GM12878 (cell line): ENCODE measurements at regions not wholly inside any gene's neighbourhood (a gene's known extent, or its start where the extent isn't known, plus 50 kb on each side); places are given as distances from the start of the nearest gene placed in this dataset.

Source experiments
- ATAC-seq: fragments of 200-7000 bp; cut with Tn5 transposase; 3 replicates; pipeline ENCODE4 v1.9.1; 2020; ENCODE audit warnings: mild to moderate bottlenecking, moderate library complexity
- BruUV-seq: library from RNA; stranded (reverse); fragments of 400-500 nt; replicated peaks from 2 replicates; lab custom pipeline; 2021; lab: Mats Ljungman, UMichigan
- CTCF ChIA-PET: fragments of 300-600 bp; sonication (Branson Sonifier 250); formaldehyde crosslinking; extraction: SDS; loops from one replicate; lab custom pipeline; 2021; ENCODE audit warnings: inconsistent platforms; lab: Yijun Ruan, JAX
- POLR2A ChIA-PET: fragments of 350-600 bp; formaldehyde crosslinking; extraction: SDS; loops from one replicate; lab custom pipeline; 2021; ENCODE audit warnings: inconsistent platforms; lab: Charles Lee
- RAD21 ChIA-PET: fragments of 300-600 bp; sonication (Branson Sonifier 250); formaldehyde crosslinking; loops from one replicate; lab custom pipeline; 2023; ENCODE audit warnings: antibody characterized with exemption; ENCODE audit not compliant: unreplicated experiment; lab: Charles Lee
- SMC1A ChIA-PET: fragments of 300-600 bp; sonication (Branson Sonifier 250); formaldehyde crosslinking; loops from one replicate; lab custom pipeline; 2023; ENCODE audit not compliant: unreplicated experiment, uncharacterized antibody; lab: Charles Lee
- DNase-seq: peaks from one replicate; pipeline ENCODE4 v3.0.0-alpha.2; 2011; ENCODE audit warnings: low read depth, low spot score
- FAIRE-seq: peaks from 3 replicates; lab custom pipeline; 2011; peaks lifted over from hg19 to GRCh38; lab: Jason Lieb, UNC
- H2AFZ ChIP-seq: 2 replicates; pipeline ENCODE4 v1.6.0; 2011; ENCODE audit warnings: low read depth, low read length, control low read depth; ENCODE audit not compliant: control insufficient read depth
- H3K27ac ChIP-seq: 2 replicates; pipeline ENCODE4 v1.5.1; 2011; ENCODE audit warnings: control low read depth; ENCODE audit not compliant: control insufficient read depth, insufficient read depth
- H3K27me3 ChIP-seq, 2 experiments: replicated peaks in 1 of 2; 2 replicates each; pipeline versions ENCODE4 v1.6.0 to v1.6.1; 2011; ENCODE audit warnings: low read length in 1 of 2; ENCODE audit not compliant: control insufficient read depth in 2 of 2, insufficient read depth in 2 of 2
- H3K36me3 ChIP-seq, 2 experiments: 2 replicates each; pipeline ENCODE4 v1.5.1; 2011; ENCODE audit warnings: low read length in 1 of 2; ENCODE audit not compliant: control insufficient read depth in 2 of 2, insufficient read depth in 2 of 2
- H3K4me1 ChIP-seq: 2 replicates; pipeline ENCODE4 v1.6.1; 2011; ENCODE audit warnings: mild to moderate bottlenecking, low read length, moderate library complexity, mixed read lengths; ENCODE audit not compliant: control insufficient read depth, insufficient read depth
- H3K4me2 ChIP-seq: 2 replicates; pipeline ENCODE4 v1.6.0; 2011; ENCODE audit warnings: control low read depth; ENCODE audit not compliant: control insufficient read depth, insufficient read depth
- H3K4me3 ChIP-seq: fragments of 200-600 bp; sonication (generic); 2 replicates; pipeline ENCODE4 v1.5.1; 2016
- H3K79me2 ChIP-seq: 2 replicates; pipeline ENCODE4 v1.6.0; 2011; ENCODE audit warnings: low read length; ENCODE audit not compliant: control insufficient read depth, insufficient read depth
- H3K9ac ChIP-seq: 2 replicates; pipeline ENCODE4 v1.8.0; 2011; ENCODE audit warnings: low read length, control low read depth, mixed read lengths; ENCODE audit not compliant: control insufficient read depth, insufficient read depth
- H3K9me3 ChIP-seq: replicated peaks from 3 replicates; pipeline ENCODE4 v1.5.1; 2011; ENCODE audit warnings: mild to moderate bottlenecking, low read length; ENCODE audit not compliant: control insufficient read depth, insufficient read depth
- H4K20me1 ChIP-seq: 2 replicates; pipeline ENCODE4 v1.6.0; 2011; ENCODE audit not compliant: control insufficient read depth, insufficient read depth
- CREB1 ChIP-seq: IDR thresholded peaks from 2 replicates; pipeline ENCODE4 v1.6.1; 2012; ENCODE audit warnings: low read depth, mild to moderate bottlenecking, inconsistent platforms
- ETV6 ChIP-seq, 2 experiments: fragments of 450-650 bp in 1 of 2; IDR thresholded peaks in 1 of 2; conservative IDR thresholded peaks in 1 of 2; 2 replicates each; pipeline ENCODE4 v1.6.1; 2014; ENCODE audit warnings: antibody characterized with exemption in 1 of 2, borderline replicate concordance in 1 of 2, low read depth in 1 of 2, mild to moderate bottlenecking in 1 of 2, moderate library complexity in 1 of 2
- GATAD2B ChIP-seq: fragments of 450-650 bp; conservative IDR thresholded peaks from 2 replicates; pipeline ENCODE4 v1.6.1; 2017; ENCODE audit warnings: low read depth, mild to moderate bottlenecking, moderate library complexity
- IKZF1 ChIP-seq: fragments of 450-650 bp; conservative IDR thresholded peaks from 2 replicates; pipeline ENCODE4 v1.6.1; 2017; ENCODE audit warnings: antibody characterized with exemption, mild to moderate bottlenecking
- IKZF2 ChIP-seq, 2 experiments: fragments of 450-650 bp; IDR thresholded peaks; 2 replicates each; pipeline ENCODE4 v1.6.1; 2017; ENCODE audit warnings: mild to moderate bottlenecking in 2 of 2, moderate library complexity in 2 of 2
- KLF5 ChIP-seq: fragments of 450-650 bp; IDR thresholded peaks from 2 replicates; pipeline ENCODE4 v1.6.1; 2014; ENCODE audit warnings: mild to moderate bottlenecking; ENCODE audit not compliant: partially characterized antibody
- MEF2B ChIP-seq: fragments of 450-650 bp; IDR thresholded peaks from 2 replicates; pipeline ENCODE4 v1.6.1; 2018; ENCODE audit warnings: mild to moderate bottlenecking, moderate library complexity; ENCODE audit not compliant: partially characterized antibody, poor library complexity, severe bottlenecking
- NFYA ChIP-seq: IDR thresholded peaks from 2 replicates; pipeline ENCODE4 v1.6.1; 2011; ENCODE audit warnings: low read depth, mild to moderate bottlenecking, low read length, improper control_type of control experiment, borderline replicate concordance
- NR2C1 ChIP-seq: fragments of 450-650 bp; IDR thresholded peaks from 2 replicates; pipeline ENCODE4 v1.6.1; 2017; ENCODE audit warnings: antibody characterized with exemption, mild to moderate bottlenecking, moderate library complexity
- NR2F1 ChIP-seq: fragments of 450-650 bp; conservative IDR thresholded peaks from 2 replicates; pipeline ENCODE4 v1.6.1; 2017; ENCODE audit warnings: mild to moderate bottlenecking
- PAX5 ChIP-seq: IDR thresholded peaks from 2 replicates; pipeline ENCODE4 v1.6.1; 2011; ENCODE audit warnings: low read depth, low read length, borderline replicate concordance
- PRDM15 ChIP-seq: fragments of 450-650 bp; formaldehyde crosslinking; IDR thresholded peaks from 2 replicates; pipeline ENCODE4 v1.4.0; 2020; ENCODE audit warnings: mild to moderate bottlenecking, moderate library complexity
- STAT3 ChIP-seq: IDR thresholded peaks from 2 replicates; pipeline ENCODE4 v1.6.1; 2011; ENCODE audit warnings: low read depth, low read length, improper control_type of control experiment
- TARDBP ChIP-seq: IDR thresholded peaks from 2 replicates; pipeline ENCODE4 v1.6.1; 2016; ENCODE audit warnings: borderline replicate concordance
- TCF3 ChIP-seq: IDR thresholded peaks from 2 replicates; pipeline ENCODE4 v1.6.1; 2012; ENCODE audit warnings: low read depth, mild to moderate bottlenecking, low read length, borderline replicate concordance; ENCODE audit not compliant: insufficient read depth
- USF2 ChIP-seq: IDR thresholded peaks from 2 replicates; pipeline ENCODE4 v1.6.1; 2011; ENCODE audit warnings: low read depth, low read length, improper control_type of control experiment, borderline replicate concordance
- ZZZ3 ChIP-seq: IDR thresholded peaks from 2 replicates; pipeline ENCODE4 v1.6.1; 2011; ENCODE audit warnings: low read depth; ENCODE audit not compliant: control insufficient read depth, insufficient read length
- WGBS: methylation state at CpG from one replicate; pipeline ENCODE4 v1.1.6; 2016; ENCODE audit warnings: low lambda C conversion rate; ENCODE audit not compliant: insufficient replicate concordance, insufficient coverage; ENCODE audit errors: missing lambda C conversion rate; 5-methylcytosine and 5-hydroxymethylcytosine counted together
- in situ Hi-C: fragments of 300-500 bp; cut with MboI; formaldehyde crosslinking; loops from 9 replicates; pipeline ENCODE4 v1.14.3; 2018; ENCODE audit warnings: mixed read lengths
- intact Hi-C: fragments of 100-400 bp; cut with micrococcal nuclease; formaldehyde crosslinking; loops from one replicate; pipeline ENCODE4 v1.14.2; 2022; ENCODE audit not compliant: unreplicated experiment
- TF ChIP-seq, protein P1 (sequence below): fragments of 450-650 bp; IDR thresholded peaks from 2 replicates; pipeline ENCODE4 v1.6.1; 2014; ENCODE audit warnings: mild to moderate bottlenecking

DNA sequence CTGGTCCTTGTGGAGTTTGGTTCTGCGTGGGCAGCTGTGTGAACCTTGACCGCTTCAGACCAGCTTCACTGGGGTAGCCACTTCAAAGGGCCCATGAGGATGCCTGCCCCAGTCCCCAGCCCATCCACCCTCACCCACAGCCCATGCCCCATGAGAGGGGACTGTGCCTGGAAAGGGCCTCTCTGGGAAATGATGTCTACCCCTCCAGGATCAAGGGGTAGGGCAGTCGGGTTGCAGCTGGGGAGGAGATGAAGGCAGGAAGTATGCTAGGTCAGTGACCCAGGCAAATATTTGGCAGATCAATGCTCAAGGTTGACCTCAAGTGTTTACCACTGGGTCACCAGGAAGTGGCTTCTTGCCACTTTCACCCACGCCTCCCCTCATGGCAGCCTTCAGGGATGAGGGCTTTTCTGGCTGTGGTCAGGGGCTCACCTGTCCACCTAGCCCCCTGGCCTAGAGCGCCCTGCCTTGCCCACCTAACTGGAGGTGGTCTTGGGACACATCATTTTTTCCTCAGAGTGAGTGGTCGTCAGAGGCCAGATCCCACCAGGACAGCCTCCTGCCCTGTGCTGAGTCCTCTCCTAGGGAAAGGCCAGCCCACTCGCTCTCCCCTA lies 109.5 kb downstream of the SNX5 start:
- CTCF ChIA-PET = interaction anchor here (1.6 to 1.7 kb wide), 2 partner anchors 15 to 39 kb away, joined by 5 to 6 read pairs; no protein-coding TSS in a partner anchor
- peak; percentile 45 for DNase-seq
- peak overlapping the region; percentile 9 for H3K4me2 ChIP-seq
- no peaks in the 10 kb centered on the region for H3K79me2 ChIP-seq
- intact Hi-C loops = loop anchor here (5.0 kb wide), 1 partner anchor 177 kb away; the partner anchor contains the start of gene RRBP1
- FAIRE-seq = peak; percentile 75
- H3K9me3 ChIP-seq = peaks cover 4% of the 10 kb centered on the region; the same call in 2 of the 3 replicates
- H2AFZ ChIP-seq = no peak overlapping the region
- POLR2A ChIA-PET = no interaction called here
- H3K9ac ChIP-seq = no peak overlapping the region
- H3K4me1 ChIP-seq = peaks cover 59% of the 10 kb centered on the region
- H3K4me3 ChIP-seq = no peak overlapping the region
- ATAC-seq = peak; percentile 58
- BruUV-seq = no TSS peak
- RAD21 ChIA-PET = interaction anchor here (1.1 kb wide), 1 partner anchor 39 kb away, joined by 3 read pairs; no protein-coding TSS in a partner anchor
- no peaks in the 10 kb centered on the region for H3K27me3 ChIP-seq
- H4K20me1 ChIP-seq = no peaks in the 10 kb centered on the region
- WGBS = 12% methylated on average over 7 of the region's 7 CpGs
- H3K27ac ChIP-seq = peak overlapping the region; percentile 35; the same call in 1 of the 2 replicates
- in situ Hi-C loops = no loop called here
- no peaks in the 10 kb centered on the region for H3K36me3 ChIP-seq
- SMC1A ChIA-PET = interaction anchor here (1.3 to 3.6 kb wide), 2 partner anchors 8 to 39 kb away, joined by 4 to 14 read pairs; no protein-coding TSS in a partner anchor
- TF ChIP-seq IKZF1 (peak; percentile 48; the same call in 1 of the 2 replicates), PAX5 (peak; percentile 62; the same call in 1 of the 2 replicates), USF2 (no peak), IKZF2 (IDR thresholded peaks at IDR 0.05) (peak in 1 of 2 experiments; percentile 43; a peak in 3 of 4 replicates), NR2F1 (peak; percentile 90), MEF2B (peak; percentile 21), NFYA (no peak), ZZZ3 (no peak), TCF3 (0 out of 2 replicates have a peak, but pooled peaks have one; percentile 27), CREB1 (0 out of 2 replicates have a peak, but pooled peaks have one; percentile 10), STAT3 (no peak), TARDBP (no peak), KLF5 (no peak), GATAD2B (peak; percentile 50; the same call in 1 of the 2 replicates), PRDM15 (no peak), ETV6 (conservative IDR thresholded peaks at IDR 0.05 in 1 of 2, IDR thresholded peaks at IDR 0.05 in 1 of 2; ENCODE audit: borderline replicate concordance in 1 of 2, low read depth in 1 of 2) (peak in 1 of 2 experiments; percentile 41; a peak in 2 of 4 replicates), NR2C1 (0 out of 2 replicates have a peak, but pooled peaks have one; percentile 15)
- TF ChIP-seq, protein P1, sequence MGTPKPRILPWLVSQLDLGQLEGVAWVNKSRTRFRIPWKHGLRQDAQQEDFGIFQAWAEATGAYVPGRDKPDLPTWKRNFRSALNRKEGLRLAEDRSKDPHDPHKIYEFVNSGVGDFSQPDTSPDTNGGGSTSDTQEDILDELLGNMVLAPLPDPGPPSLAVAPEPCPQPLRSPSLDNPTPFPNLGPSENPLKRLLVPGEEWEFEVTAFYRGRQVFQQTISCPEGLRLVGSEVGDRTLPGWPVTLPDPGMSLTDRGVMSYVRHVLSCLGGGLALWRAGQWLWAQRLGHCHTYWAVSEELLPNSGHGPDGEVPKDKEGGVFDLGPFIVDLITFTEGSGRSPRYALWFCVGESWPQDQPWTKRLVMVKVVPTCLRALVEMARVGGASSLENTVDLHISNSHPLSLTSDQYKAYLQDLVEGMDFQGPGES = no peak
